ENCODE measurements at regions not wholly inside any gene's neighbourhood (a gene's known extent, or its start where the extent isn't known, plus 50 kb on each side); places are given as distances from the start of the nearest gene placed in this dataset.
"Not testable (repeated sequence)": the region's sequence is repeated elsewhere in the genome, so short reads cannot be mapped to it uniquely, and the experiment has no call there.

DNA sequence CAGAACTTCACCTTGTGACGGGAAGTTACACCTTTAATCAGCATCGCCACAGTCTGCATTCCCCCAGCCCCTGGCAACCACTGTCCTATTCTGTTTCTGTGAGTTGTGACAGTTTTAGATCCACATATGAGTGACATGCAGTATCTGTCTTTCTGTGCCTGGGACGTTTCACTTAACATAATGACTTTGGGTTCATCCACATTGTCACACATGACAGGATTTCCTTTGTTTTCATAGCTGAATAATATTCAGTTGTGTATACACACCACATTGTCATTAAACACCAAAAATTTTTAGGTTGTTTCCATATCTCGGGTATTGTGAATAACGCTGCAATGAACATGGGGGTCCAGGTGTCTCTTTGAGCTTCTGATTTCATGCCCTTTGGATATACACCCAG is 62.6 kb upstream of the BDH1 start:
- DNase-seq, result not testable (repeated sequence)

DNA sequence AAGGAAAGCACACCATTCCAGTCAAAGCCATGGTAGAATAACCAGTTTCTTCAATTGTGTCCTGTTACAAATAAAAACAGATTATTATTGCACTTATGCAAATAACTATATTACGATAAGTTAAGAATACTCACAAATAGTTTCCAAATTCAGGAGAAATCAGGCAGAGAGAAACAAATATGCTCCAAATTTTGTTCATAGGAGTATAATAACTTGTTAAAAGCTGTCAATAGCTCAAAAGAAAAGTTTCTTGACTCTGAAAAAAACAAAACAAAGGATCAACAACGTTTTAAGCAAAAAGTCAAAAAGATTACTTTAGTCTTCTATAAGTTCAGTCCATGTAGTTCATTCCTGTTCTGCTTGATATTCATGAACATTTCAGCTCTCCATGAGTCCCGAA is 59.7 kb upstream of the BDH1 start:
- DNase-seq, result no peak

DNA sequence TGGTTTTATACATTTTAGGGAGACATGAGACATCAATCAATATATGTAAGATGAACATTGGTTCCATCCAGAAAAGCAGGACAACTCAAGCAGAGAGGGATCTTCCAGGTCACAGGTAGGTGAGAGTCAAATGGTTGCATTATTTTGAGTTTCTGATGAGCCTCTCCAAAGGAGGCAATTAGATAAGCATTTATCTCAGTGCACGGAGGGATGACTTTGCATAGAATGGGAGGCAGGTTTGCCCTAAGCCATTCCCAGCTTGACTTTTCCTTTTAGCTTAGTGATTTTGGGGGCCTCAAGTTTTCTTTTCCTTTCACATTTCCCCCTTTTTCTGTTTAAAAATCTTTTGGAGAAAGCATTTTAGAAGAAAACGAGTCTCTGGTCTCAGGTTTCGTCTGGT is 58.4 kb upstream of the BDH1 start:
- not testable (repeated sequence) for DNase-seq

DNA sequence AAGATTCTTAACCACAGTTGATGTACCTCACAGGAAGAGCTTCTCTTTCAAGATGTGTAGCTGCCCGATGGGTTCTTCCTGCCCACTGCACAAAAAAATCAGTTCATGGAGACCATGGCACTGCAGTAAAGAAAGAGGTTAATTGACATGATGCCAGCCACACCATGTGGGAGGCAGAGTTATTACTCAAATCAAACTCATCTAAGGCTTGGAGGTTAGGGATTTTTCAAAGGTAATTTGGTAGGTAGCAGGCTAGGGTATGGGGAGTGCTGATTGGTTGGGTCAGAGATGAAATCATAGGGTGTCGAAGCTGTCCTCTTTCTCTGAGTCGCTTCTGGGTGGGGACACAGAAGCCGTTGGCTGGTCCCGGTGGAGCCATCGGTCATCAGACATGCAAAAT is 57.4 kb upstream of the BDH1 start:
- peak; percentile 26 for DNase-seq

DNA sequence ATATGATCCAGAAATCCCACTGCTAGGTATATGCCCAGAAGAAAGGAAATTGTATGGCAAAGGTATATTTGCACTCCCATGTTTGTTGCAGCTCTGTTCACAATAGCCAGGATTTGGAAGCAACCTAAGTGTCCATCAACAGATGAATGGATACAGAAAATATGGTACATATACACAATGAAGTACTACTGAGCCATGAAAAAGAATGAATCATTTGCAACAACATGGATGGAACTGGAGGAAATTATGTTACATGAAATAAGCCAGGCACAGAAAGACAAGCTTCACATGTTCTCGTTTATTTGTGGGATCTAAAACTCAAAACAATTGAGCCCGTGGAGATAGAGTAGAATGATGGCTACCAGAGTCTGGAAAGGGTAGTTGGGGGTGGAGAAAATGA is 55.5 kb upstream of the BDH1 start:
- no peak for DNase-seq

DNA sequence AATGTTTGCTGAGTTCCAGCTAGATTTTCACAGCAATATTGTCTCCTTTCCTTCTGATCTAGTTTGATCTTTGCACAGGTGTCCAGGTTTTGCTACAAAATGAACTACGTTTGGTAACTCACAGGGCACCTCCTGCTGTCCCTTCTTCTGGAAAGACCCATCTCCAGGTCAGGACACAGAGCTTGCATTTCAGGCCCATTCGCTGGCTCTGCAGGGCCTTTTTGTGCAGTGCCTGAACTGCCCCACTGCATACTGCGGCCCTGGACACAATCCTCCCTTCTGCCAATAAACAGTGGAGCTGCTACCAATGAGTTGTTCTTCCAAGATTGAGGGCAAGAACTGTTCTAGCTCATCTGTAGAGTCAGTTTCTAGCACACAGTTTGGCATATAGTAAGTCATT is 50.7 kb upstream of the BDH1 start:
- DNase-seq, result no peak

Measured in activated CD4-positive, alpha-beta T cell treated with anti-CD3 and anti-CD28 coated beads, Interleukin-2, amount 50 U/mL, for 1 hour (primary cell).